ENCODE measurements at regions not wholly inside any gene's neighbourhood (a gene's known extent, or its start where the extent isn't known, plus 50 kb on each side); places are given as distances from the start of the nearest gene placed in this dataset.

- CTCF ChIA-PET = no interaction called here
- no peaks in the 10 kb centered on the region for H3K36me3 Mint-ChIP-seq
- ATAC-seq (no peak), DNase-seq (no peak)
- POLR2A ChIA-PET = no interaction called here
- Histone ChIP-seq H3K27me3 (ENCODE audit: control insufficient read depth in 2 of 2, insufficient read depth in 2 of 2, low read length in 2 of 2) (no peaks in the 10 kb centered on the region), H3K9me3 (ENCODE audit: control insufficient read depth in 2 of 3, low read length in 3 of 3) (no peaks in the 10 kb centered on the region), H3K27ac (ENCODE audit: low read depth, low read length) (no peak overlapping the region), H3K4me3 (ENCODE audit: low read length) (no peak overlapping the region), H3K36me3 (ENCODE audit: control insufficient read depth in 2 of 3, insufficient read depth in 3 of 3, low read length in 3 of 3) (no peaks in the 10 kb centered on the region), H3K4me1 (ENCODE audit: control insufficient read depth in 2 of 2, insufficient read depth in 2 of 2, low read length in 2 of 2) (no peaks in the 10 kb centered on the region)
- no peaks in the 10 kb centered on the region for H3K4me1 Mint-ChIP-seq
- peaks cover 0 to 23% (median 10%) of the 10 kb centered on the region in 5 donors for H3K27me3 Mint-ChIP-seq
- no peak overlapping the region for H3K27ac Mint-ChIP-seq
- no peak overlapping the region for H3K4me3 Mint-ChIP-seq
- peaks cover 0 to 22% (median 9%) of the 10 kb centered on the region in 11 donors for H3K9me3 Mint-ChIP-seq
- intact Hi-C loops (cut with micrococcal nuclease) = no loop called here
These were observed 406.3 kb downstream of the SPRY1 start for GRCh38 chr4:123802933-123803332.

- Mint-ChIP-seq H3K27ac (no peak overlapping the region), H3K36me3 (no peaks in the 10 kb centered on the region), H3K4me3 (no peak overlapping the region), H3K9me3 (peaks cover 0 to 9% (median 2%) of the 10 kb centered on the region in 11 donors), H3K27me3 (peaks cover 0 to 23% (median 10%) of the 10 kb centered on the region in 5 donors), H3K4me1 (no peaks in the 10 kb centered on the region)
- POLR2A ChIA-PET = no interaction called here
- H3K36me3 ChIP-seq (ENCODE audit: control insufficient read depth in 2 of 3, insufficient read depth in 3 of 3, low read length in 3 of 3) = no peaks in the 10 kb centered on the region
- no peaks in the 10 kb centered on the region for H3K9me3 ChIP-seq (ENCODE audit: control insufficient read depth in 2 of 3, low read length in 3 of 3)
- intact Hi-C loops (cut with micrococcal nuclease) = no loop called here
- ATAC-seq = no peak
- CTCF ChIA-PET = no interaction called here
- no peak overlapping the region for H3K27ac ChIP-seq (ENCODE audit: low read depth, low read length)
- no peak overlapping the region for H3K4me3 ChIP-seq (ENCODE audit: low read length)
- no peaks in the 10 kb centered on the region for H3K27me3 ChIP-seq (ENCODE audit: control insufficient read depth in 2 of 2, insufficient read depth in 2 of 2, low read length in 2 of 2)
- H3K4me1 ChIP-seq (ENCODE audit: control insufficient read depth in 2 of 2, insufficient read depth in 2 of 2, low read length in 2 of 2) = no peaks in the 10 kb centered on the region
- no peak for DNase-seq
These were observed 407.7 kb downstream of the SPRY1 start for GRCh38 chr4:123804196-123804721.

DNA sequence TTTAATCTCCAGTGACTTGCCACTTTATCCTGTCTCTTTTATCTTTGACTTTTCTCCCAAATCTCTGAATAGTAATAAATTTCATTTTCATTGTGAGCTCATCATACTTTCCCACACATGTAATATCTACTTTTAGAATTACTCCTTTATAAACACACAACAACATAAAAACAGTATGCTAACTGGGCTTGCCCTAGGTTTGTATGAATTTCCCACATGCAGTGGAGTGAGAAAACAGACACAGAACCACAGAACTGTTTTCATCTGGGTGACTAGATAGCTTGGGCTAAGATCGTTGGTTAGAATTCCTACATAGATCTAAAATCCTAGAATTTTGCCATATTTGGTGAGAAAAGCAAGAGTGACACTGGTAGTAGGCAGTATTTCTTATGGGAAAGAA, 409.5 kb downstream of the SPRY1 start:
- H3K27me3 Mint-ChIP-seq = peaks cover 0 to 17% (median 4%) of the 10 kb centered on the region in 5 donors
- peaks cover 0 to 9% (median 0%) of the 10 kb centered on the region in 11 donors for H3K9me3 Mint-ChIP-seq
- no peak overlapping the region for H3K27ac Mint-ChIP-seq
- no peak overlapping the region for H3K4me3 ChIP-seq (ENCODE audit: low read length)
- POLR2A ChIA-PET = no interaction called here
- H3K4me1 ChIP-seq (ENCODE audit: control insufficient read depth in 2 of 2, insufficient read depth in 2 of 2, low read length in 2 of 2) = no peaks in the 10 kb centered on the region
- no peaks in the 10 kb centered on the region for H3K27me3 ChIP-seq (ENCODE audit: control insufficient read depth in 2 of 2, insufficient read depth in 2 of 2, low read length in 2 of 2)
- no peaks in the 10 kb centered on the region for H3K4me1 Mint-ChIP-seq
- CTCF ChIA-PET = no interaction called here
- no peak for ATAC-seq
- no peaks in the 10 kb centered on the region for H3K36me3 ChIP-seq (ENCODE audit: control insufficient read depth in 2 of 3, insufficient read depth in 3 of 3, low read length in 3 of 3)
- intact Hi-C loops (cut with micrococcal nuclease) = no loop called here
- DNase-seq = no peak
- no peak overlapping the region for H3K27ac ChIP-seq (ENCODE audit: low read depth, low read length)
- H3K4me3 Mint-ChIP-seq = no peak overlapping the region
- no peaks in the 10 kb centered on the region for H3K9me3 ChIP-seq (ENCODE audit: control insufficient read depth in 2 of 3, low read length in 3 of 3)
- H3K36me3 Mint-ChIP-seq = no peaks in the 10 kb centered on the region

DNA sequence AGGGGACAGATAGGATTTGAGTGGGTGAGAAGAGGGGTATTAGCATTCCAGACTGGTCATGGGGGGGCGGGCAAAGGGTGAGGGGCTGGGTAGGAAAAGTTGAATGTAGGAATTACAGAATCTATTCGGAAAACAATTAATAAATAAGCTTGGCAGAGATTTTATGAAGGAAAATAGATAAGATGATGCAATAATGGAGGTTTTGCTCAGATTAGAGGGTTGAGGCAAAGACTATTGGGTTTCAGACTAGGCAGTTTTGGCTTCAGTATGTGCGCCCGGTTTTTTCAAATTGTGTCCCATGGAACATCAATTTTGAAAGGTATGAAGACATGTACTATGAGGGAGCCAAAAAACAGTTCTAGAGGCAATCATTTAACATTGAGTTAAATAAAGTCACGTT, 410.6 kb downstream of the SPRY1 start:
- peaks cover 0 to 3% (median 0%) of the 10 kb centered on the region in 7 donors for H3K4me1 Mint-ChIP-seq
- intact Hi-C loops (cut with micrococcal nuclease) = no loop called here
- peaks cover 0 to 9% (median 0%) of the 10 kb centered on the region in 11 donors for H3K9me3 Mint-ChIP-seq

GRCh38 chr4:123807866-123808265, 411.3 kb downstream of the SPRY1 start:
- peaks cover 2 to 9% (median 4%) of the 10 kb centered on the region in 5 donors for H3K27me3 Mint-ChIP-seq
- ATAC-seq = no peak
- Histone ChIP-seq H3K4me3 (ENCODE audit: low read length) (no peak overlapping the region), H3K4me1 (ENCODE audit: control insufficient read depth in 2 of 2, insufficient read depth in 2 of 2, low read length in 2 of 2) (no peaks in the 10 kb centered on the region), H3K36me3 (ENCODE audit: control insufficient read depth in 2 of 3, insufficient read depth in 3 of 3, low read length in 3 of 3) (no peaks in the 10 kb centered on the region), H3K27ac (ENCODE audit: low read depth, low read length) (no peak overlapping the region), H3K27me3 (ENCODE audit: control insufficient read depth in 2 of 2, insufficient read depth in 2 of 2, low read length in 2 of 2) (no peaks in the 10 kb centered on the region), H3K9me3 (ENCODE audit: control insufficient read depth in 2 of 3, low read length in 3 of 3) (no peaks in the 10 kb centered on the region)
- H3K4me1 Mint-ChIP-seq = peaks cover 0 to 3% (median 0%) of the 10 kb centered on the region in 7 donors
- ChIA-PET CTCF (no interaction called here), POLR2A (no interaction called here)
- H3K4me3 Mint-ChIP-seq = no peak overlapping the region
- no peak for DNase-seq
- intact Hi-C loops (cut with micrococcal nuclease) = no loop called here
- H3K27ac Mint-ChIP-seq = no peak overlapping the region
- H3K36me3 Mint-ChIP-seq = no peaks in the 10 kb centered on the region
- peaks cover 0 to 6% (median 0%) of the 10 kb centered on the region in 11 donors for H3K9me3 Mint-ChIP-seq

More for the DNA sequence above, 410.6 kb downstream of the SPRY1 start:
- ATAC-seq (no peak), DNase-seq (no peak)
- H3K4me3 ChIP-seq (ENCODE audit: low read length) = no peak overlapping the region
- H3K36me3 ChIP-seq (ENCODE audit: control insufficient read depth in 2 of 3, insufficient read depth in 3 of 3, low read length in 3 of 3) = no peaks in the 10 kb centered on the region
- H3K4me3 Mint-ChIP-seq = no peak overlapping the region
- no peaks in the 10 kb centered on the region for H3K36me3 Mint-ChIP-seq
- peaks cover 2 to 16% (median 4%) of the 10 kb centered on the region in 5 donors for H3K27me3 Mint-ChIP-seq
- no peak overlapping the region for H3K27ac Mint-ChIP-seq
- ChIA-PET POLR2A (no interaction called here), CTCF (no interaction called here)
- H3K27ac ChIP-seq (ENCODE audit: low read depth, low read length) = no peak overlapping the region
- H3K9me3 ChIP-seq (ENCODE audit: control insufficient read depth in 2 of 3, low read length in 3 of 3) = no peaks in the 10 kb centered on the region
- H3K27me3 ChIP-seq (ENCODE audit: control insufficient read depth in 2 of 2, insufficient read depth in 2 of 2, low read length in 2 of 2) = no peaks in the 10 kb centered on the region
- H3K4me1 ChIP-seq (ENCODE audit: control insufficient read depth in 2 of 2, insufficient read depth in 2 of 2, low read length in 2 of 2) = no peaks in the 10 kb centered on the region

- no peaks in the 10 kb centered on the region for H3K27me3 ChIP-seq (ENCODE audit: control insufficient read depth in 2 of 2, insufficient read depth in 2 of 2, low read length in 2 of 2)
- no peak overlapping the region for H3K4me3 ChIP-seq (ENCODE audit: low read length)
- Mint-ChIP-seq H3K4me3 (no peak overlapping the region), H3K4me1 (peaks cover 0 to 3% (median 0%) of the 10 kb centered on the region in 7 donors), H3K36me3 (no peaks in the 10 kb centered on the region), H3K27ac (no peak overlapping the region), H3K27me3 (peaks cover 0 to 4% (median 0%) of the 10 kb centered on the region in 5 donors), H3K9me3 (no peaks in the 10 kb centered on the region)
- no peak overlapping the region for H3K27ac ChIP-seq (ENCODE audit: low read depth, low read length)
- no peaks in the 10 kb centered on the region for H3K4me1 ChIP-seq (ENCODE audit: control insufficient read depth in 2 of 2, insufficient read depth in 2 of 2, low read length in 2 of 2)
- intact Hi-C loops (cut with micrococcal nuclease) = no loop called here
- ChIA-PET CTCF (no interaction called here), POLR2A (no interaction called here)
- no peaks in the 10 kb centered on the region for H3K9me3 ChIP-seq (ENCODE audit: control insufficient read depth in 2 of 3, low read length in 3 of 3)
- no peak for DNase-seq
- no peaks in the 10 kb centered on the region for H3K36me3 ChIP-seq (ENCODE audit: control insufficient read depth in 2 of 3, insufficient read depth in 3 of 3, low read length in 3 of 3)
- ATAC-seq = no peak
These were observed 413.3 kb downstream of the SPRY1 start for GRCh38 chr4:123809864-123810263.

DNA sequence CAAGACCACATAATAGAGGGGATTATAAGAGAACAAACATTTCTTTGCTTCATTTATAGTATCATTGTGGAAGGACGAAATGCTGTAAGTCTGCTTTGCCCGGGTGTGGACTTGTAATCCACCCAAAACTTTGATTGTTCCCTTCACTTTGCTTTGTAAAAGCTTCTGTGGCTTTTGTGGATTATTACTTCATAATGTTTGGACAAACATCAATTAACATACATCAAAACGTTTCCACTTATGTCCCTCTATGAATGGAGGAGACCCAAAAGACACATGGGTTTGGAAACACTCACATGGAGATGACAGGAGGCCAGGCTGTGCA, 415.4 kb downstream of the SPRY1 start:
- DNase-seq = no peak
- no peaks in the 10 kb centered on the region for H3K9me3 ChIP-seq (ENCODE audit: control insufficient read depth in 2 of 3, low read length in 3 of 3)
- Mint-ChIP-seq H3K27me3 (peaks cover 0 to 4% (median 0%) of the 10 kb centered on the region in 5 donors), H3K4me1 (peaks cover 0 to 3% (median 0%) of the 10 kb centered on the region in 7 donors), H3K9me3 (no peaks in the 10 kb centered on the region), H3K4me3 (no peak overlapping the region), H3K36me3 (no peaks in the 10 kb centered on the region), H3K27ac (no peak overlapping the region)
- H3K4me1 ChIP-seq (ENCODE audit: control insufficient read depth in 2 of 2, insufficient read depth in 2 of 2, low read length in 2 of 2) = no peaks in the 10 kb centered on the region
- ChIA-PET POLR2A (no interaction called here), CTCF (no interaction called here)
- intact Hi-C loops (cut with micrococcal nuclease) = no loop called here
- no peak overlapping the region for H3K27ac ChIP-seq (ENCODE audit: low read depth, low read length)
- H3K27me3 ChIP-seq (ENCODE audit: control insufficient read depth in 2 of 2, insufficient read depth in 2 of 2, low read length in 2 of 2) = no peaks in the 10 kb centered on the region
- no peaks in the 10 kb centered on the region for H3K36me3 ChIP-seq (ENCODE audit: control insufficient read depth in 2 of 3, insufficient read depth in 3 of 3, low read length in 3 of 3)
- no peak for ATAC-seq
- no peak overlapping the region for H3K4me3 ChIP-seq (ENCODE audit: low read length)

Measured in naive thymus-derived CD4-positive, alpha-beta T cell (primary cell).